ENCODE measurements at regions not wholly inside any gene's neighbourhood (a gene's known extent, or its start where the extent isn't known, plus 50 kb on each side); places are given as distances from the start of the nearest gene placed in this dataset.
"Not testable (repeated sequence)": the region's sequence is repeated elsewhere in the genome, so short reads cannot be mapped to it uniquely, and the experiment has no call there.

GRCh38 chr15:59817053-59817452 is 127.9 kb upstream of the BNIP2 start:
- 65 to 91% methylated on average over 1 of the region's 1 CpG for WGBS, 2 donors
- Histone ChIP-seq H3K9me3 (no peaks in the 10 kb centered on the region), H3K27me3 (peaks cover 0 to 13% of the 10 kb centered on the region in 2 donors), H3K4me1 (no peaks in the 10 kb centered on the region), H3K36me3 (no peaks in the 10 kb centered on the region), H3K27ac (no peak overlapping the region), H3K4me3 (no peak overlapping the region)
- no peak for DNase-seq (ENCODE audit: low spot score in 2 of 2)
- TF ChIP-seq POLR2A (IDR thresholded peaks at IDR 0.05) = no peak
- TF ChIP-seq CTCF (IDR thresholded peaks at IDR 0.05) = no peak
- TF ChIP-seq EP300 (IDR thresholded peaks at IDR 0.05) = no peak

- no peak for TF ChIP-seq EP300 (IDR thresholded peaks at IDR 0.05)
- TF ChIP-seq CTCF (IDR thresholded peaks at IDR 0.05) = no peak
- TF ChIP-seq POLR2A (IDR thresholded peaks at IDR 0.05) = no peak
Observed at GRCh38 chr15:59814409-59814808, 125.3 kb upstream of the BNIP2 start.

GRCh38 chr15:59812889-59813288 is 123.8 kb upstream of the BNIP2 start:
- no peaks in the 10 kb centered on the region for H3K9me3 ChIP-seq
- H3K4me1 ChIP-seq = no peaks in the 10 kb centered on the region
- no peak overlapping the region for H3K4me3 ChIP-seq
- H3K27ac ChIP-seq = no peak overlapping the region
- H3K36me3 ChIP-seq = no peaks in the 10 kb centered on the region
- WGBS, 2 donors = 39 to 45% methylated on average over 1 of the region's 1 CpG
- no peak for DNase-seq (ENCODE audit: low spot score in 2 of 2)
- TF ChIP-seq CTCF (IDR thresholded peaks at IDR 0.05) = no peak
- no peak for TF ChIP-seq POLR2A (IDR thresholded peaks at IDR 0.05)
- no peak for TF ChIP-seq EP300 (IDR thresholded peaks at IDR 0.05)
- peaks cover 0 to 24% of the 10 kb centered on the region in 2 donors for H3K27me3 ChIP-seq

More at GRCh38 chr15:59814409-59814808, 125.3 kb upstream of the BNIP2 start:
- Histone ChIP-seq H3K4me3 (no peak overlapping the region), H3K9me3 (no peaks in the 10 kb centered on the region), H3K27me3 (peaks cover 0 to 24% of the 10 kb centered on the region in 2 donors), H3K36me3 (no peaks in the 10 kb centered on the region), H3K4me1 (no peaks in the 10 kb centered on the region), H3K27ac (no peak overlapping the region)
- DNase-seq (ENCODE audit: low spot score in 2 of 2) = no peak
- WGBS, 2 donors = 44 to 52% methylated on average over 8 of the region's 8 CpGs

- Histone ChIP-seq H3K4me1 (no peaks in the 10 kb centered on the region), H3K9me3 (no peaks in the 10 kb centered on the region), H3K27ac (no peak overlapping the region), H3K36me3 (no peaks in the 10 kb centered on the region), H3K4me3 (no peak overlapping the region), H3K27me3 (peaks cover 0 to 24% of the 10 kb centered on the region in 2 donors)
- no peak for DNase-seq (ENCODE audit: low spot score in 2 of 2)
- TF ChIP-seq POLR2A (IDR thresholded peaks at IDR 0.05) (no peak), EP300 (IDR thresholded peaks at IDR 0.05) (no peak), CTCF (IDR thresholded peaks at IDR 0.05) (no peak)
- 25 to 31% methylated on average over 15 of the region's 15 CpGs for WGBS, 2 donors
Observed at GRCh38 chr15:59812250-59812870, 123.2 kb upstream of the BNIP2 start.

- H3K36me3 ChIP-seq; H3K4me1 ChIP-seq; H3K27ac ChIP-seq; H3K27me3 ChIP-seq; H3K4me3 ChIP-seq; DNase-seq (ENCODE audit: low spot score in 2 of 2); H3K9me3 ChIP-seq: not testable (repeated sequence)
- WGBS, 2 donors = 64 to 69% methylated on average over 18 to 19 of the region's 19 CpGs
Observed at GRCh38 chr15:59803293-59803966, 114.3 kb upstream of the BNIP2 start.

Data from tibial nerve (tissue), 4 donors.